ENCODE measurements at regions not wholly inside any gene's neighbourhood (a gene's known extent, or its start where the extent isn't known, plus 50 kb on each side); places are given as distances from the start of the nearest gene placed in this dataset.

GRCh38 chr12:90174956-90175355, 466.3 kb upstream of the ATP2B1 start:
- no peak for DNase-seq

DNA sequence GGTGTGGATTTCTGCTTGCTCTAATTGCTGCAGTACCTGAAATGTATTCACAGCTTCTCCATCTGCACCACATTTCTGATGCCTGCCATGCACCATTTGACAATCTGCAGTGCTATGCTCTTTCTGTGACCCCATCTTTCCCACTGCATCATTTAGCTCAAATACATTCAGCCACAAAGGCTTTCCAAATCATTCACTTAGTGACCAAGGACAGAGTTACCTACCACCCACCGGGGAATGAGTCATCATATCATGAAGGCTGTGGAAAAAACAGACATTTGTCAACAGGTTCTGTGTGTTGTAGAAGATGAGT, 465.5 kb upstream of the ATP2B1 start:
- peak; percentile 6 for DNase-seq

DNA sequence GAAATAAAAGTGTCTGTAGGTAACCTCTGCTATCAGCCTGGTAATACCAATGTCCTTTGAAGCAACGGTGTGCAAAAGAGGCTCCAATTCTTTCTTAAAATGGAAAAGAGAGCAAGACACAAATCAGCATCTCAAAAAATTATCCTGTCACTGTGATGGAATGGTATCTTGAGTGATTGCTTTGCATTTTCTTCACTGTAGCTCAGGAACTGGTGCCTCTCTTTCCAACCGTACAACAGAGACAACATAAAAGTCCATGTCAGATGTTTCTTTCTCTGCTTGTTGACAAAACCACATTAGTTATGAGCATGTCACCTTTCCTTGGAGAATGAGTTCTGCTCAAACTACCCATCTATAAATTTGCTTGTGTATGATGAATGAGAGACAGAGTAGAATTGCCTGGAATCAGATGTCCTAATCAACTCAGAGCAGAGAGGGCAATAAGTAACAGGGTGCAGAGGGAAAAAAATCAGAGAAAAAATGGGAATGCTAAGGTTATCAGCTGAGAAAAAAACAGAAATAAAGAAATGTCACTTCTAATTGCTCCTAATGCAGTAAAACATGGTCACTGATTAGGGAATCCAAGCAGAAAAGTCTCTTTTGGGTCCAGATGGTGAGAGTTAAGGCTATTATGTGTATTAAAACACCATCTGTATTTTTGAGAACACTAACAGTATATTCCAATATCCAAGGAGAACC, 465.0 kb upstream of the ATP2B1 start:
- no peak for DNase-seq

- DNase-seq: no peak
These were observed 463.9 kb upstream of the ATP2B1 start for GRCh38 chr12:90172524-90172923.

DNA sequence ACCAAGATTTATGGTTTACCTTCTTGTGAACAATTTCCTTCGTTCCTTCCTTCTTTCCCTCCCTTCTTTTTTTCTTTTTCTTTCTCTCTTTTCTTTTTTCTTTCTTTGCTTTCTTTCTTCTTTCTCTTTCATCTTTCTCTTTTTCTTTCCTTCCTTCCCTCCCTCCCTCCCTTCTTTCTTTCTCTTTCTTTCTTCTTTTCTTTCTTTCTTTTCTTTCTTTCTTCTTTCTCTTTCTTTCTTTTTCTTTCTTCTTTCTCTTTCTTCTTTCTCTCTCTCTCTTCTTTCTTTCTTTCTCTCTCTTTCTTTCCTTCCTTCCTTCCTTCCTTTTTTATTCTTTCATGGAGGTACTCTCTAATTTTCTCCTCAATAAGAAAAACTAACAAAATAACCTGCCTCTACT, 462.1 kb upstream of the ATP2B1 start:
- no peak for DNase-seq

DNA sequence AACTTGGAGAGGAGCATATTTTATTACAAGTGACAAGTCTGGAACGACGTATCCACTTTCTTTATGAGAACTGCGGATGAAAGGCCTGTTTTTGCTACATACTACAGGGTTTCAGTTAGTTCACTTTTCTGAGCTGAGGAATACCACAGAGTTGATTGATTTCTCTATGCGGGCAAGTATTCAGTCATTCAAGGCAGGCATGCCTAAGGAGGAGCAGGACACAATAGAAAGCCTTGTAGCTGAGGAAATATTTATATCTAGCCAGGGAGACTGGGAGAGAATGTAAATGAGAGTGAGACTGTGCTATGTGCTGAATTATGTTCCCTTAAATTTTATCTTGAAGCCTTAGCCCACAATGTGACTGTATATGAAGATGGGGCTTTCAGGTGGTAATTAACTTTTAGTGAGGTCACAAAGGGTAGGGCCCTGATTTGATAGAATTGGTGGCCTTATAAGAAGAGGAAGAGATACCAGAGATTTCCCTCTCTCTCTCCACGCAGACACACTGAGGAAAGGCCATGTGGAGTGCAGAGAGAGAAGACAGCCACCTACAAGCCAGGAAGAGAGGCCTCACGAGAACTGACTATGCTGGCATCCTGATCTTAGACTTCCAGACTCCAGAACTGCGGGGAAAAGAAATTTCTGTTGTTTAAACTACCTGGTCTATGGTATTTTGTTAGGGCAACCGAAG, 459.0 kb upstream of the ATP2B1 start:
- no peak for DNase-seq

- DNase-seq: no peak
These were observed 458.0 kb upstream of the ATP2B1 start for GRCh38 chr12:90166671-90167070.

- no peak for DNase-seq
These were observed 457.4 kb upstream of the ATP2B1 start for GRCh38 chr12:90166012-90166411.

DNA sequence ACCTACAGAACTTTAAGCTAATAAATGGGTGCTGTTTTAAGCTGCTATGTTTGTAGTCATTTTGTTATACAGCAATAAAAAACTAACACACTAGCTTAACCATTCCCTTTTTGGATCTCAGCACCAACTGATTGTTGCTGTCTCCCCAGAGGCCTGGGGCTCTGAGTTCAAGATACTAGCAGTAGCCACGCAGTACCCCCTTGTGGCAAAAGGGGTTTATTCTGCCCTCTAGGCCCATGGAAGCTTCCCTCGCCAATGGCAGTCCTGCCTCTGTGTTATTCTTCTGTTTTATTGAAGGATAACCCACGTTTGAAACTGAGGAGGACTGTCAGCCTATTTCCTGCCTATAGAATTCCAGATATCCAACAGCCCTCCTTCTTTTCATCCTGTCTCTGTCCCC, 455.3 kb upstream of the ATP2B1 start:
- DNase-seq: no peak

DNA sequence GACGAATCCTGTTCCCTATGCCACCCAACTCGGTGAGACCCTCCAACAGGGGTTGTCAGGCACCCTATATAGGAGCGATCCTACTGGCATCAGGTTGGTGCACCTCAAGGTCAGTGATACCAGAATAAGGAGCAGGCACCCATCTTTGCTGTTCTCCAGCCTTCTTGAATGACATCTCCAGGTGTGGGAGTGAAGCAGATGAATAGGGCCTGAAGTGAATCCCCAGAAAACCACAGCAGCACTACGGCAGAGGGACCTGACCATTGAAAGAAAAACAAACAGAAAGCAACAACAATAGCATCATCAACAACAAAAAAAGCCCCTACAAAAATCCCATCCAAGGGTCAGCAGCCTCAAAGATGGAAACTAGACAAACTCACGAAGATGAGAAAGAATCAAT, 445.2 kb upstream of the ATP2B1 start:
- no peak for DNase-seq

DNA sequence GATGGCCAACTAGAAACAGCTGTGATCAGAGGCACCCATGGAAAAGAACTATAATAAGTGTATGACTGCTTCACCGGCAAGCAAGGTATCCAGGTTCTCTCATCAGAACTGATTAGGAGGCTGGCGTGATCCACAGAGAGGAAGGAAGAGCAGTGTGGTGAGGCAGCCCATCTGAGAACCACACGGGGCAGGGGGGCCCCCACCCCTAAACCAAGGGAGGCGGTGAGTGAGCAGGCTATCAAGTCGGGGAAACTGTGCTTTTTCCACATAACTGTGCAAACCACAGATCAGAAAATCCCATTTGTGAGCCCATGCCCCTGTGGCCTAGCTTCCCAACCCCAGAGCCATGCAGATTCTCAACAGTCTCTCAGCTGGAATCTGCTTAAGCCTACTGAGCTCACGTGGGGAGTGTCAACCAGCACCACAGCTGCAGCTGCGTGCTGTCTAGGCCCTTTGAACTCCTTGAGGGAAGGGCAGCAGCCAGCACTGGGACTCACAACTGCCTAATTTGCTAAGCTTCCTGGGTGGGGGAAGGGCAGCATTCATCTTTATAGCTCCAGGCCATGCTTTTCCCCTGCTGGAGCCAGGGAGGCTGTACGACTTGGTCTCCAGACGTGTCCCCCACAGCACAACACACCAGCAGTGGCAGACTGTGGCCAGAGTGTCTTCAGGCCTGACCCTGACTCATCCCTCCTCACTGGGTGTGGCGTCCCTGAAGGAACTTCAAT, 444.4 kb upstream of the ATP2B1 start:
- no peak for DNase-seq

GRCh38 chr12:90151491-90152015, 442.9 kb upstream of the ATP2B1 start:
- DNase-seq: no peak

DNA sequence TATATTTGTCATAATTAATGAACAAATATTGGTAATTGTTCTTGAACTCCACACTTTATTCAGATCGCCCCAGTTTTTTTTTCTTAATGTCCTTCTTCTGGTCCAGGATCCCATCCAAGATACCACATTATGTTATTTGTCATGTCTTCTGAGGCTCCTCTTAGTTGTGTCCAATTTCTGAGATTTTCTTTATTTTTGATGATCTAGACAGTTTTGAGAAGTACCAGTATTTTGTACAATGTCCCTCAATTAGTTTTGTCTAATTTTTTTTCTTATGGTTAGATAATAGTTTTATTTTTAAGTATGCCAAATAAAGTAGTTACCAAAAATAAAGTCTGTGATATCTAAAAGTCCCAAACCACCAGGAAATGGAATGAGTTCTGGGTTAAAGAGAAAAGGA, 440.8 kb upstream of the ATP2B1 start:
- no peak for DNase-seq

GRCh38 chr12:90129366-90130030, 420.9 kb upstream of the ATP2B1 start:
- no peak for DNase-seq

- DNase-seq: no peak
These were observed 419.9 kb upstream of the ATP2B1 start for GRCh38 chr12:90128526-90128925.

DNA sequence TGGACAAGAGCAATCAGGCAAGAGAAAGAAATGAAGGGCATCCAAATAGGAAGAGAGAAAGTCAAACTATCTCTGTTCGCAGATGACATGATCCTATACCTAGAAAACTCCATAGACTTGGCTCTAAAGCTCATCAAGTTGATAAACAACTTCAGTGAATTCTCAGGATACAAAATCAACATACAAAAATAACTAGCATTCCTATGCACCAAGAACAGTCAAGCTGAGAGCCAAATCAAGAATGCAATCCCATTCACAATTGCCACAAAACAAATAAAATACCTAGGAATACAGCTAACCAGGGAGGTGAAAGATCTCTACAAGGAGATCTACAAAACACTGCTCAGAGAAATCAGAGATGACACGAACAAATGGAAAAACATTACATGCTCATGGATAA, 417.5 kb upstream of the ATP2B1 start:
- no peak for DNase-seq

DNA sequence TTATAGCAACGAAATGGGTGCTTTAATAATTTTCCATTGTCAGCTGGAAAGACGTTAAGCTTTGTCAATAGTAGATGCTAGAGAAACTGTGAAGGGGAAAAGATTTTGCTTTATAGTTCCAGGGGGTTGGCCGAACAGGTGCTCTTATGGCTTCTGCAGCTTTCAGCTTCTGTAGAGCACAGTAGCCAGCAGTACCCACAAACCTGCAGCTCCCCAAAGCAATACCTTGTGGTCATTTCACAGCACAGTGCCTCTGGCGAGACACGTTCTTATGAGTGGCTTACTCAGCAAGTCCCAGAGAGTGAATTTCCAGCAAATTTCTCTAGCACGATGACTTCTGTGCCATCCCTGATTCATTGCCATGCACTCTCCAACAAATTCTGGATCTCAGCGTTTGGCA, 416.3 kb upstream of the ATP2B1 start:
- peak; percentile 42 for DNase-seq

GRCh38 chr12:90124289-90124688, 415.7 kb upstream of the ATP2B1 start:
- no peak for DNase-seq

DNA sequence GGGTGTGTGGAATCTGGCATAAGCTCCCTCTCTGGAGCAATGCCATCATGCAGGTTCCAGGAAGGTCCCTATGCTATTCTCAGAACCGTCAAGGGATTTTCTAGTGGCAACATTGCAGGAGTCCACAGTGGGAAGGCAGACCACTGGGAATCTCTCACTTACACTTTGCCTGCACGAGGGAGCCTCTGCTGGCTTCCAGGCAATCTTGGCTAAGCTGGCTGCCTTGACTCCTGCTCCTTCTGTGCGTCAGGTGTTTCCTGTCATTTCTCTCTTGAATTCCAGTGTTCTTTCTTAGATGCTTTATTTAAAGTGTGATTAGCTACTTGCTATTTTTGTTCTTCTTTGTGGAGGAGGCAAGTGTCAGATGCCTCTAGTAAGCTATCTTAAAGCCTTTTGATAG, 414.0 kb upstream of the ATP2B1 start:
- no peak for DNase-seq

DNA sequence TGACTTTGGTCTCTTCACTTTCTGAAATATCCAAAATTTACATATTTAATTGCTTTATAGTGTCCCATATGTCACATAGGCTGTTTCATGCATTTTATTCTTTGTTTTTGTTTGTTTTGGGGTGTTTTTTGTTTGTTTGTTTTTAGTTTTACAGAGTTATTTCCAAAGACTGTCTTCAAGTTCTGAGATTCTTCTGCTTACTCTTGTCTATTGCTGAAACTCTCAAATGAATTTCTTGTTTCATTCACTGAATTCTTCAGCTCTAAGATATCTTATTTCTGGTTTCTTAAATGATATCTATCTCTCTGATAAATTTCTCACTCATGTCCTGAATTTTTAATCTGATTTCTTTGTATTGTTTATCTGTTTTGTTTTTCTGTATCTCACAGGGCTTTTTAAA, 412.0 kb upstream of the ATP2B1 start:
- DNase-seq: no peak

- no peak for DNase-seq
These were observed 404.0 kb upstream of the ATP2B1 start for GRCh38 chr12:90112666-90113065.

- no peak for DNase-seq
These were observed 403.3 kb upstream of the ATP2B1 start for GRCh38 chr12:90111791-90112580.

DNA sequence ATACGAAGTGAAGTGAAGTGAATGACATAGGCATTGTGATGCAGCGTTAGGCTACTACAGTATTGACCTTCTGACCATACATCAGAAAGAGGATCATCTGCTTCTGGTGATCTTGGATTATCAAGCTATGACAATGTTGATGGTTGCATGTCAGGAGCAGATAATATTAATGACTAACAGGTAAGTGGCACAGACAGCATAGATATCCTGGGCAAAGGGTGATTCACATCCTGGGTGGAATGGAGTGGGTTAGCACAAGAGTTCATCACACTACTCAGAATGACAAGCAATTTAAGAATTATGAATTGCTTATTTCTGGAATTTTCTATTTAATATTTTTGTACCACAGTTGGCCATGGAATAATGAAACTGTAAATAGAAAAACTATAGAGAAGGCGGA, 397.9 kb upstream of the ATP2B1 start:
- DNase-seq: no peak
